GM12878 (cell line): ENCODE measurements at regions not wholly inside any gene's neighbourhood (a gene's known extent, or its start where the extent isn't known, plus 50 kb on each side); places are given as distances from the start of the nearest gene placed in this dataset.

Source experiments
- CHD1 ChIP-seq: IDR thresholded peaks from 2 replicates; pipeline ENCODE4 v1.6.1; 2012; ENCODE audit warnings: low read depth, low read length, improper control_type of control experiment
- CHD2 ChIP-seq: IDR thresholded peaks from 2 replicates; pipeline ENCODE4 v1.6.1; 2011; ENCODE audit warnings: low read depth, low read length, improper control_type of control experiment, borderline replicate concordance
- EZH2 ChIP-seq: IDR thresholded peaks from 2 replicates; pipeline ENCODE4 v1.6.1; 2012; ENCODE audit warnings: low read depth, mild to moderate bottlenecking, control low read depth, inconsistent platforms, low read length, borderline replicate concordance; ENCODE audit not compliant: control insufficient read depth
- HDAC2 ChIP-seq: fragments of 200-600 bp; sonication (generic); IDR thresholded peaks from 2 replicates; pipeline ENCODE4 v1.6.1; 2017
- HDAC6 ChIP-seq: fragments of 200-600 bp; sonication (generic); IDR thresholded peaks from one replicate; pipeline ENCODE4 v1.8.0; 2017; ENCODE audit warnings: antibody characterized with exemption; ENCODE audit not compliant: unreplicated experiment
- JUNB ChIP-seq: IDR thresholded peaks from 2 replicates; pipeline ENCODE4 v1.6.1; 2016; ENCODE audit warnings: antibody characterized with exemption, mild to moderate bottlenecking
- NR2F1 ChIP-seq: fragments of 450-650 bp; conservative IDR thresholded peaks from 2 replicates; pipeline ENCODE4 v1.6.1; 2017; ENCODE audit warnings: mild to moderate bottlenecking
- POLR2A ChIP-seq: IDR thresholded peaks from 2 replicates; pipeline ENCODE4 v1.6.1; 2011; ENCODE audit warnings: low read depth, mild to moderate bottlenecking, low read length
- RAD51 ChIP-seq: fragments of 450-650 bp; IDR thresholded peaks from 2 replicates; pipeline ENCODE4 v1.6.1; 2016; ENCODE audit warnings: moderate library complexity, mild to moderate bottlenecking, inconsistent platforms
- TBL1XR1 ChIP-seq: IDR thresholded peaks from 2 replicates; pipeline ENCODE4 v1.6.1; 2012; ENCODE audit warnings: low read depth, low read length, improper control_type of control experiment
- YBX1 ChIP-seq: fragments of 450-650 bp; IDR thresholded peaks from 2 replicates; pipeline ENCODE4 v1.6.1; 2016; ENCODE audit warnings: antibody characterized with exemption
- TF ChIP-seq, protein P1 (sequence below): fragments of 450-650 bp; IDR thresholded peaks from 2 replicates; pipeline ENCODE4 v1.6.1; 2018; ENCODE audit warnings: borderline replicate concordance, mild to moderate bottlenecking; ENCODE audit not compliant: partially characterized antibody
- TF ChIP-seq, protein P2 (sequence below), 3 experiments: IDR thresholded peaks in 2 of 3; conservative IDR thresholded peaks in 1 of 3; 2 replicates each; pipeline ENCODE4 v1.5.1; 2011; ENCODE audit warnings: low read depth in 3 of 3, low read length in 3 of 3, mild to moderate bottlenecking in 3 of 3, control low read depth in 2 of 3, moderate library complexity in 2 of 3, inconsistent platforms in 1 of 3, mixed read lengths in 1 of 3; ENCODE audit not compliant: control insufficient read depth in 2 of 3, insufficient read depth in 1 of 3; ENCODE audit errors: extremely low read depth in 1 of 3
- TF ChIP-seq, protein P3 (sequence below): IDR thresholded peaks from 2 replicates; pipeline ENCODE4 v1.6.1; 2012; ENCODE audit warnings: improper control_type of control experiment, low read depth, low read length; ENCODE audit not compliant: insufficient replicate concordance

DNA sequence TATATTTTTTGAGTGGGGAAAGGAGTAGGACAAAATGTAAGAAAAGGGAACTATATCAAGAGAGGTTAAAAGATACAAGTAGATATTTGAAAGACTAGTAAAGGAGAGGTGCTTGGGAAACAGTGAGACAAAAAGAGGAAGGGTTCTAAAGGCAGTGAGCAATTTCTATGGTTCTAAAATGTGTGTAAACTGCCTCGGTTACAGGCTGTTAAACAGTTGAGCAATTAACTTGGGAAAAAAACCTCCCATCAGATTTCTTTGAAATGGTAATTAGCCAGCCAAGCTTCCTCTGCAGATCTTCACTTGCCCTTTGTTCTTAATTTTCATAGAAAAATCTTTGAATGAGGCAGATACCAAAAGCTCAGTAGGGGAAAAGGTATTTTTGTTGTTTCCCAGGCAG, 238.7 kb upstream of the KCNH7 start:
- TF ChIP-seq CHD2: no peak
- no peak for TF ChIP-seq CHD1
- TF ChIP-seq EZH2: no peak
- TF ChIP-seq POLR2A: no peak
- TF ChIP-seq, protein P1, sequence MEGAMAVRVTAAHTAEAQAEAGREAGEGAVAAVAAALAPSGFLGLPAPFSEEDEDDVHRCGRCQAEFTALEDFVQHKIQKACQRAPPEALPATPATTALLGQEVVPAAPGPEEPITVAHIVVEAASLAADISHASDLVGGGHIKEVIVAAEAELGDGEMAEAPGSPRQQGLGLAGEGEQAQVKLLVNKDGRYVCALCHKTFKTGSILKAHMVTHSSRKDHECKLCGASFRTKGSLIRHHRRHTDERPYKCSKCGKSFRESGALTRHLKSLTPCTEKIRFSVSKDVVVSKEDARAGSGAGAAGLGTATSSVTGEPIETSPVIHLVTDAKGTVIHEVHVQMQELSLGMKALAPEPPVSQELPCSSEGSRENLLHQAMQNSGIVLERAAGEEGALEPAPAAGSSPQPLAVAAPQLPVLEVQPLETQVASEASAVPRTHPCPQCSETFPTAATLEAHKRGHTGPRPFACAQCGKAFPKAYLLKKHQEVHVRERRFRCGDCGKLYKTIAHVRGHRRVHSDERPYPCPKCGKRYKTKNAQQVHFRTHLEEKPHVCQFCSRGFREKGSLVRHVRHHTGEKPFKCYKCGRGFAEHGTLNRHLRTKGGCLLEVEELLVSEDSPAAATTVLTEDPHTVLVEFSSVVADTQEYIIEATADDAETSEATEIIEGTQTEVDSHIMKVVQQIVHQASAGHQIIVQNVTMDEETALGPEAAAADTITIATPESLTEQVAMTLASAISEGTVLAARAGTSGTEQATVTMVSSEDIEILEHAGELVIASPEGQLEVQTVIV: no peak
- TF ChIP-seq HDAC6: no peak
- TF ChIP-seq, protein P2, sequence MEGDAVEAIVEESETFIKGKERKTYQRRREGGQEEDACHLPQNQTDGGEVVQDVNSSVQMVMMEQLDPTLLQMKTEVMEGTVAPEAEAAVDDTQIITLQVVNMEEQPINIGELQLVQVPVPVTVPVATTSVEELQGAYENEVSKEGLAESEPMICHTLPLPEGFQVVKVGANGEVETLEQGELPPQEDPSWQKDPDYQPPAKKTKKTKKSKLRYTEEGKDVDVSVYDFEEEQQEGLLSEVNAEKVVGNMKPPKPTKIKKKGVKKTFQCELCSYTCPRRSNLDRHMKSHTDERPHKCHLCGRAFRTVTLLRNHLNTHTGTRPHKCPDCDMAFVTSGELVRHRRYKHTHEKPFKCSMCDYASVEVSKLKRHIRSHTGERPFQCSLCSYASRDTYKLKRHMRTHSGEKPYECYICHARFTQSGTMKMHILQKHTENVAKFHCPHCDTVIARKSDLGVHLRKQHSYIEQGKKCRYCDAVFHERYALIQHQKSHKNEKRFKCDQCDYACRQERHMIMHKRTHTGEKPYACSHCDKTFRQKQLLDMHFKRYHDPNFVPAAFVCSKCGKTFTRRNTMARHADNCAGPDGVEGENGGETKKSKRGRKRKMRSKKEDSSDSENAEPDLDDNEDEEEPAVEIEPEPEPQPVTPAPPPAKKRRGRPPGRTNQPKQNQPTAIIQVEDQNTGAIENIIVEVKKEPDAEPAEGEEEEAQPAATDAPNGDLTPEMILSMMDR (IDR thresholded peaks at IDR 0.05 in 2 of 3, conservative IDR thresholded peaks at IDR 0.05 in 1 of 3; ENCODE audit: control insufficient read depth in 2 of 3, extremely low read depth in 1 of 3, insufficient read depth in 1 of 3, low read depth in 3 of 3, low read length in 3 of 3): no peak
- TF ChIP-seq YBX1: no peak
- TF ChIP-seq HDAC2: no peak
- no peak for TF ChIP-seq TBL1XR1
- TF ChIP-seq, protein P3, sequence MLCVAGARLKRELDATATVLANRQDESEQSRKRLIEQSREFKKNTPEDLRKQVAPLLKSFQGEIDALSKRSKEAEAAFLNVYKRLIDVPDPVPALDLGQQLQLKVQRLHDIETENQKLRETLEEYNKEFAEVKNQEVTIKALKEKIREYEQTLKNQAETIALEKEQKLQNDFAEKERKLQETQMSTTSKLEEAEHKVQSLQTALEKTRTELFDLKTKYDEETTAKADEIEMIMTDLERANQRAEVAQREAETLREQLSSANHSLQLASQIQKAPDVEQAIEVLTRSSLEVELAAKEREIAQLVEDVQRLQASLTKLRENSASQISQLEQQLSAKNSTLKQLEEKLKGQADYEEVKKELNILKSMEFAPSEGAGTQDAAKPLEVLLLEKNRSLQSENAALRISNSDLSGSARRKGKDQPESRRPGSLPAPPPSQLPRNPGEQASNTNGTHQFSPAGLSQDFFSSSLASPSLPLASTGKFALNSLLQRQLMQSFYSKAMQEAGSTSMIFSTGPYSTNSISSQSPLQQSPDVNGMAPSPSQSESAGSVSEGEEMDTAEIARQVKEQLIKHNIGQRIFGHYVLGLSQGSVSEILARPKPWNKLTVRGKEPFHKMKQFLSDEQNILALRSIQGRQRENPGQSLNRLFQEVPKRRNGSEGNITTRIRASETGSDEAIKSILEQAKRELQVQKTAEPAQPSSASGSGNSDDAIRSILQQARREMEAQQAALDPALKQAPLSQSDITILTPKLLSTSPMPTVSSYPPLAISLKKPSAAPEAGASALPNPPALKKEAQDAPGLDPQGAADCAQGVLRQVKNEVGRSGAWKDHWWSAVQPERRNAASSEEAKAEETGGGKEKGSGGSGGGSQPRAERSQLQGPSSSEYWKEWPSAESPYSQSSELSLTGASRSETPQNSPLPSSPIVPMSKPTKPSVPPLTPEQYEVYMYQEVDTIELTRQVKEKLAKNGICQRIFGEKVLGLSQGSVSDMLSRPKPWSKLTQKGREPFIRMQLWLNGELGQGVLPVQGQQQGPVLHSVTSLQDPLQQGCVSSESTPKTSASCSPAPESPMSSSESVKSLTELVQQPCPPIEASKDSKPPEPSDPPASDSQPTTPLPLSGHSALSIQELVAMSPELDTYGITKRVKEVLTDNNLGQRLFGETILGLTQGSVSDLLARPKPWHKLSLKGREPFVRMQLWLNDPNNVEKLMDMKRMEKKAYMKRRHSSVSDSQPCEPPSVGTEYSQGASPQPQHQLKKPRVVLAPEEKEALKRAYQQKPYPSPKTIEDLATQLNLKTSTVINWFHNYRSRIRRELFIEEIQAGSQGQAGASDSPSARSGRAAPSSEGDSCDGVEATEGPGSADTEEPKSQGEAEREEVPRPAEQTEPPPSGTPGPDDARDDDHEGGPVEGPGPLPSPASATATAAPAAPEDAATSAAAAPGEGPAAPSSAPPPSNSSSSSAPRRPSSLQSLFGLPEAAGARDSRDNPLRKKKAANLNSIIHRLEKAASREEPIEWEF: no peak
- no peak for TF ChIP-seq NR2F1
- no peak for TF ChIP-seq JUNB
- no peak for TF ChIP-seq RAD51
